ENCODE measurements at regions not wholly inside any gene's neighbourhood (a gene's known extent, or its start where the extent isn't known, plus 50 kb on each side); places are given as distances from the start of the nearest gene placed in this dataset.
A peak's percentile ranks its signal among the peaks of the same experiment; 100 is the strongest.
"Not testable (repeated sequence)": the region's sequence is repeated elsewhere in the genome, so short reads cannot be mapped to it uniquely, and the experiment has no call there.

DNA sequence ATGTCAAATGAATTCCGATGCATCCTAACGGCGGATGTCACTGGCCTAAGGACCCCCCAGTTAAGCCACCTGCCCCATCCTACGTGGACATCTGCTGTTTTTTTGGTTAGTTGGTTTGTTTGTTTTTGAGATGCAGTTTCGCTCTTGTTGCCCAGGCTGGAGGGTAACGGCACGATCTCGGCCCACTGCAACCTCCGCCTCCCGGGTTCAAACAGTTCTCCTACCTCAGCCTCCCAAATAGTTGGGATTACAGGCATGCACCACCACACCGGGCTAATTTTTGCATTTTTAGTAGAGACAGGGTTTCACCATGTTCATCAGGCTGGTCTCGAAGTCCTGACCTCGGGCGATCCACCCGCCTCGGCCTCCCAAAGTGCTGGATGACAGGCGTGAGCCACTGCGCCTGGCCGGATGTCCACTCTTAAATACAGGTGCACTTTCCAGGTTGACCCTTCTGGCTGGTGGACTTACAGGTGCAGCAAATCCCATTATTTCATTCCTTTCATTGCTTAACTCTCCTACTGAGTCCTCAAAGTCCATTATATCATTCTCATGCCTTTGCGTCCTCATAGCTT is 206.2 kb downstream of the CRLF2 start:
- DNase-seq = no peak

DNA sequence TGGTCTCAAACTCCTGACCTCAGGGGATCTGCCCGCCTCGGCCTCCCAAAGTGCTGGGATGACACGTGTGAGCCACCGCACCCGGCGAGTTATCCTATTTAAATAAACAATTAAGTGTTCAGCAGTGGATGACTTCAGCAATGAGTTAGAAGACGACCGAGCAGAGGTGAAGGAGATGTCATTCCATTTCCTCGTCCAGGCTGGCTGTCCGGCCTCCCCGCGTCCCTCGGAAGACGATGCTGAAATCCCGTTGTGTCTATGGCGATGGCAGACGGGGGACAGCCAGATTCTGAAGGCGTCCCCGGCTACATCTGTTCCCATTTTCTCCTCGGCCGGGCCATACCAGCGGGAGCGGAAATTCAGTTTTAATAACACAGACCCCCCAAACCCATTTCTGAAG is 209.8 kb downstream of the CRLF2 start:
- no peak for DNase-seq

DNA sequence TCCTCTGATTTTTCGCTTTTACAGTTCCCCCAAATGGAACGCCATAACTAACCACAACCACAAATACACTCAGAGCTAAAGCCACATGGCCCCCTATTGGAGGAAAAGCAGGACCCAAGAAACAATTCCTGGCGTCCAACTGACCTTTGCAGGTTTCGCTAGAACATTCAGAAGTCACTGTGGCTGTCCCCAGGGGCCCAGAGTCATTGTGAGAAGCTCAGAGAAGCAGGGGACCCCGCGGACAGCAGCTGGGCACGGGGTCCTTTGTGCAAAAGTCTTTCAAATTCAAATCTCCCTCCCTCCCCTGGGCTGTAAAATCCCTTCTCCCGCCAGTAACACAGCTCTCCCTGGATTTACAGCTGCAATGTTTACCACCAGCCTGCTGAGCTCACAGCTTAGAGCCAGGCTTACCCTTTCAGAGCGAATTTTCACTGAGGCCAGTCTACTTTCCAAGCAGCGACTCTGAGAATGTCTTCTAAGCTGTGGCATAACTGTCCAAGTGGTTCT is 214.8 kb downstream of the CRLF2 start:
- no peak for DNase-seq

DNA sequence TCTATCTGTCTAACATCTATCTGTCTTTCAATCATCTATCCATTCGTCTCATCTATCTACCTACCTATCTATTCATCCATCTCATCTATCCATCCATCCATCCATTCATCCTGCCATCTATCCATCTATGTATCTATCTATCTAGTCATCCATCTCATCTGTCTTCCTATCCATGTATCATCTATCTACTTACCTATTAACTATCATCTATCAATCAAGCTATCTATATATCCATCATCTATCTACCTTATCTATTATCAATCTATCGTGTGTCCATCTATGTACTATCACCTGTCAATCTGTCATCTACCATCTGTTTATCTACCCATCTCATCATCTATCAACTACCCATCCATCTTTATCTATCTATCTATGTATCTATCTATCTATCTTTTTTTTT is 217.7 kb downstream of the CRLF2 start:
- DNase-seq = no peak

DNA sequence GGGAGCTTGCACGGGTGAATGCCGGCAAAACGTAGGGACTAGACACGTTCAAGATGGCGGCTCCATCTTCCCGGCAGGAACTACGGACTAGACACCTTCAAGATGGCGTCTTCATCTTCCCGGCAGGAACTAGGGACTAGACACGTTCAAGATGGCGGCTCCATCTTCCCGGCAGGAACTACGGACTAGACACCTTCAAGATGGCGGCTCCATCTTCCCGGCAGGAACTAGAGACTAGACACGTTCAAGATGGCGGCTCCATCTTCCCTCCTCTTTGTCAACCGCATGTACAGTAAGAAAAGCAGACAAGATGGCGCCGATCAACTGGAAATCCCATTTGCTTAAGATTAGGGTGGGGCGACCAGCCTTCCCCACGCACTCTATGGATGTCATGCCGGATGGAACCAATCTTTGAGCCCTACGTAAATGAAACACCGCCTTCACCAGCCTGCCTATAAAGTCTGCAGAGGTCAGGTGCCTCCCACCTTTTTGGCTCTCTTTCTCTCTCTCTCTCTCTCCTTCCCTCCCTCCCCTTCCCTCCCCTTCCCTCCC is 222.4 kb downstream of the CRLF2 start:
- peak; percentile 95 for DNase-seq

DNA sequence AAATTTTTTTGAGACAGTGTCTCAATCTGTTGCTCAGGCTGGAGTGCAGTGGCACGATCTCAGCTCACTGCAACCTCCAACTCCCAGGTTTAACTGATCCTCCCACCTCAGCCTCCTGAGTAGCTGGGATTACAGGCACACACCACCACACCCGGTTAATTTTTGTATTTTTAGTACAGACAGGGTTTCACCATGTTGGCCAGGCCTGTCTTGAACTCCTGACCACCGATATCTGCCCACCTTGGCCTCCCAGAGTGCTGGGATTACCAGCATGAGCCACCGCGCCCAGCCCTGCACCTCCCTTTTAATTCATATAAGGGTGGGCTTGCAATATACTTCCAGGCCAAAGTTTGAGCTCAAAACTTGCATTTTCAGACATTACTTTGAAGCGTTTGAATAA is 223.9 kb downstream of the CRLF2 start:
- not testable (repeated sequence) for DNase-seq

DNA sequence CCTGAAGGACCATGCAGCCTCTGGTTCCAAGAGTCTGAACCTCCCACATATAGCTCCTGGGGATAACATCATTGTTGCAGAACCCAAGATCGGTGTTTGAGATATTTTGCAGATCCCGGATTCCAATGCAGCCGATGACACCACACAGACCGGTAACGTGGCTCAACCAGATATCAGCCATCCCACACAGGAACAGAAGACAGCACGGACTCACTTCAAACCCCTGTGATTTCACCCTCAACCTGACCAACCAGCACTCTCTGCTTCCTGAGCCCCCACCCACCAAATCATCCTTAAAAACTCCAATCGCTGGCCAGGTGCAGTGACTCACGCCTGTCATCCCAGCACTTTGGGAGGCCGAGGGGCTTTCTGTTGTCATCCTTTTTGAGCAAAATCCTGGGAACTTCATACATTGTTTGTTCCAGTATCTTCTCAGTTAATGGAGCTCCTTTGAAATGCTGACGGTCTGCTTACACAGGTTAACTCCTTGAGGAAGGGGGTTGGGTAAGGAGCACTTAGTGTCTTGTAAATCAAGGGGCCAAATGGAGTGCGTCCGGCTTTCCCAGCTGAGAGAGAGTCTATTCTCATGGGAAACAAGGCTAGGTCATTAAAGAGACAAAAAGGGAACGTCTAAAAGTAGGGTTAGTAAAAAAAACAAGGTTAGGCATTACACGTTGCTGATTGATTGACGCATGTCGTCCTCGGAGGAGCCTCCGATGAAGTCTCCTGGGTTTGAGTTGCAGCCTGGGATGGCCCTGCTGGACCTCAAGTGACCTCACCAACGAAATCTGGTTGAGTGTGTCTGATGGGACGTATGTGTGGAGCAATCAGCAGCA is 230.4 kb downstream of the CRLF2 start:
- DNase-seq = no peak

DNA sequence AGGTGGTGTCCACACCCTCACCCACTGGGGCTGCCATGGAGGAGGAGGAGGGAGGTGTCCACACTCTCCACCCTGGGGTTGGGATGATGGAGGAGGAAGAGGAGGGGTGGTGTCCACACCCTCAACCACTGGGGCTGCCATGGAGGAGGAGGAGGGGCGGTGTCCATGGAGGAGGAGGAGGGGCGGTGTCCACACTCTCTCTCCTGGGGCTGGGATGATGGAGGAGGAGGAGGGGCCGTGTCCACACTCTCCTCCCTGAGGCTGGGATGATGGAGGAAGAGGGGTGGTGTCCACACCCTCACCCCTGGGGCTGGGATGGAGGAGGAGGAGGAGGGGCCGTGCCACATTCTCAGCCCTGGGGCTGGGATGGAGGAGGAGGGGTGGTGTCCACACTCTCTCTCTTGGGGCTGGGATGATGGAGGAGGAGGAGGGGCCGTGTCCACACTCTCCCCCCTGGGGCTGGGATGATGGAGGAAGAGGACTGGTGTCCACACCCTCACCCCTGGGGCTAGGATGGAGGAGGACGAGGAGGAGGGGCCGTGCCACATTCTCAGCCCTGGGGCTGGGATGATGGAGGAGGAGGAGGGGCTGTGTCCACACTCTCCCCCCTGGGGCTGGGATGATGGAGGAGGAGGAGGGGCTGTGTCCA is 231.7 kb downstream of the CRLF2 start:
- DNase-seq = no peak

DNA sequence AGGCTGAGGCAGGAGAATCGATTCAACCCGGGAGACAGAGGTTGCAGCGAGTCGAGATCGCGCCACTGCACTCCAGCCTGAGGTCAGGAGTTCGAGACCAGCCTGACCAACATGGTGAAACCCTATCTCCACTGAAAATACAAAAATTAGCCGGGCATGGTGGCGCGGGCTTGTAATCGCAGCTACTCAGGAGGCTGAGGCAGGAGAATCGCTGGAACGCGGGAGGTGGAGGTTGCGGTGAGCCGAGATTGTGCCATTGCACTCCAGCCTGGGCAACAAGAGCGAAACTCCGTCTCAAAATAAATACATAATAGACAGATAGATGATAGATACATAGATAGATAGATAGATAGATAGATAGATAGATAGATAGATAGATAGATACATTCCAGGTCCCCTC is 233.3 kb downstream of the CRLF2 start:
- not testable (repeated sequence) for DNase-seq

DNA sequence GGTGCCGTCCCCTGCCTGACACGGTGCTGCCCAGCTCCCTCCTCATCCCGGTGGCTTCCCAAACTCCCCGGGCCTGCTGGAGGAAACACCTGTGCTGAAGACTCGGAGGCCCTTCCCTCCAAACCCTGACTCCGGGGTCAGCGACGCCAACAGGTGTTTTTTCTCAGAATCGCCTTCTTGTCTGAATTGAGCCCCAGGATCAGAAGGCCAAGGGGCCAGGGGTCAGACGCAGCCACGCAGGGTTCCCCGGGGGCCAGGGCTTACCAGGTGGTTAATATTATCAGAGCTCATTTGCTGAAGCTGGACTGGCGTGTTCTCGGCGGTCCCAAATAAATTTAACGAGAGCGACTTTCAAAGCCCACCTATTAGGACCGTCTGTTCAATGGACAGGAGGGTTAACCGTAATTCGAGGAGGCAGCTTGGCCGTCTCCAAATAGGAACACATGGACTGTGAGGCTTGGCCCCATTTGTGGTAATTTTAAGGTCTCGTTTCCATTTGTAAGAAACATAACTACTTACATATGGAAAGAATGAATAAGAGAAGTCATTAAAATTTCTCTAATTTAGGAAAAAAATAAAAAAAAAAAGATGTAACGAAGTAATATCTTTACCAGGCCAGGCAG is 239.3 kb downstream of the CRLF2 start:
- DNase-seq = peak; percentile 51

DNA sequence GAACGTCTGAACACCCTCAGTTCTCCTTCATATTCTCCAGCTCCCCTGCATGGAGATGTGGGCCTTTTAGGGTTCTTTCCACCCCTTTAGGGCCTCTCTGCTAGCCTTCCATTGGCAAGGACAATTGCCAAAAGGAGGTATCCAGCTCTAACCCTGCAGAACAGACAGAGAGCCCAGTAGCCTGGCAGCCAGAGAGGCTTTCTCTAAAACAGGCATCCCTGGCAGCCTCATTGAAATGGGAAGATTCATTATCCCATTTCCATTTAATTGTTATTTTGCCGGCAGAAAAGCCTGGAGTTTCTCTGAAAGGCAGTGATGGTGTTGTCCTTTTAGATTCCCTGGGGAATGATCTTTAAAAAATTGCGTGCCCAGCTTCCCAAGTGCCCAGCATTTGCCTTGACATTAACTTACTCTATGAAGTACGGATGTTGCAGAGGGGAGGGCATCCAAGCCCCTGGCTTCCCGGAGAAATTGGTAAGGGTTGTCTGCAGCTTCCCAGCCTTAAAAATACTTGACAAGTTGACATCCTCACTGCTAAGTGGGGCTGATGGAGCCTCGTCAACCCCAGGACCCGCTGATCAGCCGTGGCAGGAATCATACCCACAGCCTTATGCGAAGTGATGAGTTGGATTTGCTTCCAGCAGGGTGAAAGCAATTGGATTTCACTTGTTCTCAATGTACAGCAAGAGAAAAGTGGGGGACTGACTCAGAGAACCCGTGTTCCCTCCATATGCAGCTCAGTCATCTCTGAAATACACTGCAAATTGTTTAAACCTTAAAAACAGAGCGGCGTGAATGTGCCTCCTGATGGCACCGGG is 244.1 kb downstream of the CRLF2 start:
- DNase-seq = no peak

DNA sequence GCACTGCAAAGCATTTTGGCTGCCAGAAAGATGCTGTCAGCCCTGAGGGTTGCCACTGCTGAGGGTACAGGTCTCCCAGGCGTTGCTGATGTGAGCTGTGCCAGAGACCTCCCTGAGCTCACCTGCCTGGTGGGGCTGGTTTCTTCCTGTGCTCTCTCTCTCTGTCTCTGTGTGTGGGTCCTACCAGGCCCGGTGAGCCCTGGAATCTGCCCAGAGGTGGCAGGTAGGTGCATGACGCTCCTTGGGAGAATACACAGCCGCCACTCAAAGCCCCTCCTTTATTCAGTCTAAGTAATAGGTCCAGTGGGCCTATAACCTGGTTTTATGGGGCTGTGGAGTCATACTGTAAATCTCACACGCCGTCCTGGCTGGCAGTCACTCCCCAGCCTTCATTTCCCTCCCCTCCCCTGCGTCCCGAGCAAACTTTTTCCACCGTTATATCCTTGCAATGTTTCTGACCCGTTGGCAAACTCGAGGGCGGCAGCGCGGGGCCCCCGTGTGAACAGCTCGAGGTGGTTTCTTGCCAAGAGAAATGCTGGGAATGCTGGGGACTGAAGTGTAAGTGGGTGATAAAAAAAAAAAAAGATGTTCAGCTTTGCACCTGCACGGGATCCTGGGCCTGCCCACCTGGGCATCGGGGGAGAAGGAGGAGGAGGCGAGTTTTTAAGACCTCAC is 245.9 kb downstream of the CRLF2 start:
- DNase-seq = no peak

DNA sequence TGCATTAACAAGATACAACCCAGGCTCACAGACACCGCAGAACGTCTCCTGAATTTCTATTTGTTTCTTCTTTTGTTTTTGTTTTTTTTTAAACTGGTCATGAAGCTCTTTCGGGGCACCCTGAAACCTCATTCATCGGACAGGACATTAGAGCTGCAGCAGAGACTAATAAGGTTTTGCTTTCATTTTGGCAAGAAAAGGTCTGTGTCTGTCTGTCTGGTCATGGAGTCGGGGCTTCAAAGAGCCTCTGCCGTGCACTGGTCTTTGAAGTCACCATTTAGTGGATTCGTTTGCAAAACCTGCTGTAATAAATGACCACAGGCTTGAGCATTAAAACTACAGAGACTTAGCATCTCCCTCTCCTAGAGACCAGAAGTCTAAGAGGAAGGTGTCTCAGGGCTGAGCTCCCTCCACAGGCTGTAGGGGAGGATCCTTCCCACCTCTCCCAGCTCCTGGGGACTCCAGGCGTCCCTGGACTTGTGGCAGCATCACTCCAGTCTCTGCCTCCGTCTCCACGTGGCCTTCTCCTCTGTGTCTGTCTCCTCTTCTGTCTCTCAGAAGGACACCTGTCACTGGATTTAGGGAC is 247.5 kb downstream of the CRLF2 start:
- DNase-seq = no peak

DNA sequence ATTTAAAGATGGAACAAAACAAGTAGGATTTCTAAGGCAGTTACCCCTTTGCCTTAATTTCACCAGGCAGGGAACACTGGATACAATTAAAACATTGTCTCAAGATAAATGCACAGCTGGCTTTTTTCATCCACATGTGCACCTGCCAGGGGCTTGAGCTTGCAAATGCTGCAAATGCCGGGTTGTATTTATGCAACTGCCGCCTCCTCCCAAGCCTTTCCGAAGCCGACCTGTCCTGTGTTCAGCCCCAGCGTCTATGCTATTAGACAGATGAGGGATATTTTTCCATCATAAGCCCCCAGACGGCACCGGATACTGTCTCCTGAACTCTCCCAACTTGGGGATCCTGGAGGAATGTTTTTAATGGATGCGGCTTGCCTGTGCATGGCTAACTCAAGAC is 251.6 kb downstream of the CRLF2 start:
- no peak for DNase-seq

DNA sequence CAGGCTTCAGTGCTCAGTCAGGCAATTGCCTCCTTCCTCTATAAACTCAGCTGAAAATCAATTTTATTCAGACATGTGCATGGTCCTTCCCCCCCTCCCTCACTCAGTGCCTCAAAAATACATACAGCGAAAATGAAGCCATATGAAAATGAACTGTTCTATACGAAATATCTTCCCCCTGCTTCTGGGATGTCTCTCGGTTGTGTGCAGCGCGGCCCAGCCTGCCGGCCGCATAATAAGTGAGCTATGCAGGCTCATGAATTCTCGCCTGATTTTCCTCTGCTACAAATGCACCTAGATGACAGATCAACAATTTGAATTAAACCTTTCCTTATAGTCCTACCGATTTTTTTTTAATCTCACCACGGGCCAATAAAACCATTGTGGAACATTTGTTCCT is 252.9 kb downstream of the CRLF2 start:
- DNase-seq = no peak

DNA sequence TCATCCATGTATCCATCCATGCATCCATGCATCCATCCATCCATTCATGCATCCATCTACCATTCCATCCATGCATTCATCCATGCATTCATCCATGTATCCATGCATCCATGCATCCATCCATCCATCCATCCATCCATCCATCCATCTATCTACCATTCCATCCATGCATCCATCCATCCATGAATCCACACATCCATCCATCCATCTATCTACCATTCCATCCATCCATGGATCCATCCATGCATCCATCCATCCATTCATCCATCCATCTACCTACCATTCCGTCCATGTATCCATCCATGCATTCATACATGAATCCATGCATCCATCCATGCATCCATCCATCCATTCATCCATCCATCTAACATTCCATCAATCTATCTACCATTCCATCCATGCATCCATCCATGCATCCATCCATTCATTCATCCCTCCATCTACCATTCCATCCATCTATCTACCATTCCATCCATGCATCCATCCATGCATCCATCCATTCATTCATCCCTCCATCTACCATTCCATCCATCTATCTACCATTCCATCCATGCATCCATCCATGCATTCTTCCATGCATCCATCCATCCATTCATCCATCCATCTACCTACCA is 257.2 kb downstream of the CRLF2 start:
- not testable (repeated sequence) for DNase-seq

DNA sequence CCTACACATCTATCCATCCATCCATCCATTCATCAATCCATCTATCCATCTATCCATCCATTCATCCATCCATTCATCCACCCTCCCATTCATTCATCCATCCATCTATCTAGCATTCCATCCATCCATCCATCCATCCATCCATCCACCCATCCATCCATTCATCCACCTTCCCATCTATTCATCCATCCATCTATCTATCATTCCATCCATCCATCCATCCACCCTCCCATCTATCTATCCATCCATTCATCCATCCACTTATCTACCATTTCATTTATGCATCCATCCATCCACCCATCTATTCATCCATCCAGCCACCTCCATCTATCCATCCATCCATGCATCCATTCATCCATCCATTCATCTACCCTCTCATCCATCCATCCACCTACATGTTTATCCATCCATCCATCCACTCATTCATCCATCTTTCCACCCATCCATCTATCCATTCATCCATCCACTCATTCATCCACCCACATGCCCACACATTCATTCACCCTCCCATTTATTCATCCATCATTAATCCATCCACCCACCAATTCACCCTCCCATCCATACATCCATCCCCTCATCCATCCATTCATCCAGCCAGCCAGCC is 258.5 kb downstream of the CRLF2 start:
- DNase-seq = no peak

DNA sequence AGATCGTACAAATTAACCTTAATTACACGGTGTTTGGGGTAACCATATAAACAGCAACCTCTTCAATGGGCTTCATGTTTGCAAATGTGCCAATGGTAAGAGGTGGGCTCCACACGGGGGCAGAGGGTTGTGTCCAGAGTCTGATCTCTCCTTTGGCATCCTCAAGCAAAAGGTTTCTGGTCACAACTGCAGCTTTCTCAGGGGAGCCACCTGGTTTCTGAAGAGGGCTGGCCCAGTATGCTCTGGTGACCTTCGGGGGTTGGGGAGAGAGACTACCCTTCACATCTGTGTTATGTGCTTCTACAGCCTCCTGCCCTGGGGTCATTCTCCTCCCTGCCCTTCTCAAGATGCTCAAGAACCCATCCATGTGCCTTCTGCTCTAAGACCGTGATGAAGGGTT is 259.6 kb downstream of the CRLF2 start:
- DNase-seq = no peak

DNA sequence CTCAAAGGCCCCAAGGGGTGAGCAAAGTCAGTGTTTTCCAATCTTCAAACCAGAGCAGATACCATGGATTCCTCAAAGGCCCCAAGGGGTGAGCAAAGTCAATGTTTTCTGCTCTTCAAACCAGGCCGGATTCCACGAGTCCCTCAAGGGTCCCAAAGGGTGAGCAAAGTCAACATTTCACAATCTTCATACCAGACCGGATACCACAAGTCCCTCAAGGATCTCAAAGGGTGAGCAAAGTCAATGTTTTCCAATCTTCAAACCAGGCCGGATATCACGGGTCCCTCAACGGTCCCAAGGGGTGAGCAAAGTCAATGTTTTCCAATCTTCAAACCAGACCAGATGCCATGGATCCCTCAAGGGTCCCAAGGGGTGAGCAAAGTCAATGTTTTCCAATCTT is 265.2 kb downstream of the CRLF2 start:
- DNase-seq = not testable (repeated sequence)

DNA sequence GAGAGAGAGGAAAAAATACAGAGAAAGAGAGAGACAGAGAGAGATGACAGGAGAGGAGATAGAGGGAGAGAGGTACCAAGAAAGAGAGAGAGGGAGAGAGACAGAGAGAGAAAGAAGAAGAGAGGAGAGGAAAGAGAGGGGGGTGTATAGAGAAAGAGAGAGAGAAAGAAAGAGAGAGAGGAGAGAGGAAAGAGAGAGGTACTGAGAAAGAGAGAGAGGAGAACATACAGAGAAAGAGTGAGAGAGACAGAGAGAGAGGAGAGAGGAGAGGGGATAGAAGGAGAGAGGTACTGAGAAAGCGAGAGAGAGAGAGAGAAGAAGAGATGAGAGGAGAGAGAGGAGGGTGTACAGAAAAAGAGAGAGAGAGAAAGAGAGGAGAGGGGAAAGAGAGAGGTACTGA is 269.4 kb downstream of the CRLF2 start:
- DNase-seq = no peak
